ENCODE measurements at regions not wholly inside any gene's neighbourhood (a gene's known extent, or its start where the extent isn't known, plus 50 kb on each side); places are given as distances from the start of the nearest gene placed in this dataset.
"Not testable (repeated sequence)": the region's sequence is repeated elsewhere in the genome, so short reads cannot be mapped to it uniquely, and the experiment has no call there.

DNA sequence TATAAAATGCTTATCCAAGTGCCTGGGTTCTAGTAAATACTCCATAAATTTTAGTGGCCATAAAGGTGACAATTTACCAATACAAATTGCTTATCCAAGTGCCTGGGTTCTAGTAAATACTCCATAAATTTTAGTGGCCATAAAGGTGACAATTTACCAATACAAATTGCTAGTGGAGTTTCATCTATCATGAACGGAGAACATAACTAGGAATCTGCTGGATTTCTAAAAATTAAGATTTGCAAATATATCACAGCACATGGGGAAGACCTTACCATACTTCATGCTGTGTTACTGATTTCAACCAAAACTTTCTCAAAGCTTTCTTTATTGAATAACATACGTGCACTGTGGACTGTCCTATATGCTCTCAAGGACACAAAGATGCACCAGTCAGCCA is 1631.4 kb upstream of the FLRT2 start:
- TF ChIP-seq POLR2AphosphoS5, POLR2A (IDR thresholded peaks at IDR 0.05): not testable (repeated sequence)
- TF ChIP-seq, protein P1, sequence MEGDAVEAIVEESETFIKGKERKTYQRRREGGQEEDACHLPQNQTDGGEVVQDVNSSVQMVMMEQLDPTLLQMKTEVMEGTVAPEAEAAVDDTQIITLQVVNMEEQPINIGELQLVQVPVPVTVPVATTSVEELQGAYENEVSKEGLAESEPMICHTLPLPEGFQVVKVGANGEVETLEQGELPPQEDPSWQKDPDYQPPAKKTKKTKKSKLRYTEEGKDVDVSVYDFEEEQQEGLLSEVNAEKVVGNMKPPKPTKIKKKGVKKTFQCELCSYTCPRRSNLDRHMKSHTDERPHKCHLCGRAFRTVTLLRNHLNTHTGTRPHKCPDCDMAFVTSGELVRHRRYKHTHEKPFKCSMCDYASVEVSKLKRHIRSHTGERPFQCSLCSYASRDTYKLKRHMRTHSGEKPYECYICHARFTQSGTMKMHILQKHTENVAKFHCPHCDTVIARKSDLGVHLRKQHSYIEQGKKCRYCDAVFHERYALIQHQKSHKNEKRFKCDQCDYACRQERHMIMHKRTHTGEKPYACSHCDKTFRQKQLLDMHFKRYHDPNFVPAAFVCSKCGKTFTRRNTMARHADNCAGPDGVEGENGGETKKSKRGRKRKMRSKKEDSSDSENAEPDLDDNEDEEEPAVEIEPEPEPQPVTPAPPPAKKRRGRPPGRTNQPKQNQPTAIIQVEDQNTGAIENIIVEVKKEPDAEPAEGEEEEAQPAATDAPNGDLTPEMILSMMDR (IDR thresholded peaks at IDR 0.05) = not testable (repeated sequence)

All from prostate gland (tissue), 2 donors.